ENCODE measurements at regions not wholly inside any gene's neighbourhood (a gene's known extent, or its start where the extent isn't known, plus 50 kb on each side); places are given as distances from the start of the nearest gene placed in this dataset.

DNA sequence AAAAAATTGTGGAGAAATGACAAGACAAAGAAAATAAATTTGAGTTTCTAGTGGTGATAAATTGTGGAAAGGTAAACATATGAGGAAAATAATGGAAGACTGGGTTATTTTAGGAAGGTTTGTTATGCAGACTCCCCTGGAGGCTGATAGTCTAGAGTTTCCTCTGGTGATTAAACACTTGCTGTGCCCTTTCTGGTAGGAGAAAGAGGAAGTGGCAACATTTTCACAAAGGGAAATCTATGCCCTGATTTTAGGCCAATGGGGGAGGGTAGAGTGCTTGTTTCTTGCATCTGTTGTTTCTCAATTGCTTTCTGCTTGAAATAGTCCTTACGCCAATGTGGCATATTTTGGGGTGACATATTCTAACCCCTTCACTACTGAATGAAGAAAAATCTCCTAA is 129.1 kb upstream of the DOK5 start:
- H3K4me2 ChIP-seq: peak overlapping the region; percentile 77
- no peak for ATAC-seq
- WGBS (ENCODE audit: missing lambda C conversion rate): 86% methylated on average over 1 of the region's 1 CpG
- CTCF ChIA-PET: interaction anchor here (1.2 kb wide), 1 partner anchor 138 kb away, joined by 3 read pairs; the partner anchor contains the start of gene PFDN4
- POLR2A ChIA-PET: no interaction called here
- peak overlapping the region; percentile 58 to 61; a peak in 4 of 6 replicates for H3K27ac ChIP-seq
- no peak for FAIRE-seq
- no peak for DNase-seq (ENCODE audit: low read depth in 1 of 2, low spot score in 1 of 2)
- no peak overlapping the region for H3K4me3 ChIP-seq
- no peaks in the 10 kb centered on the region for H3K9me3 ChIP-seq
- TF ChIP-seq, protein P1, sequence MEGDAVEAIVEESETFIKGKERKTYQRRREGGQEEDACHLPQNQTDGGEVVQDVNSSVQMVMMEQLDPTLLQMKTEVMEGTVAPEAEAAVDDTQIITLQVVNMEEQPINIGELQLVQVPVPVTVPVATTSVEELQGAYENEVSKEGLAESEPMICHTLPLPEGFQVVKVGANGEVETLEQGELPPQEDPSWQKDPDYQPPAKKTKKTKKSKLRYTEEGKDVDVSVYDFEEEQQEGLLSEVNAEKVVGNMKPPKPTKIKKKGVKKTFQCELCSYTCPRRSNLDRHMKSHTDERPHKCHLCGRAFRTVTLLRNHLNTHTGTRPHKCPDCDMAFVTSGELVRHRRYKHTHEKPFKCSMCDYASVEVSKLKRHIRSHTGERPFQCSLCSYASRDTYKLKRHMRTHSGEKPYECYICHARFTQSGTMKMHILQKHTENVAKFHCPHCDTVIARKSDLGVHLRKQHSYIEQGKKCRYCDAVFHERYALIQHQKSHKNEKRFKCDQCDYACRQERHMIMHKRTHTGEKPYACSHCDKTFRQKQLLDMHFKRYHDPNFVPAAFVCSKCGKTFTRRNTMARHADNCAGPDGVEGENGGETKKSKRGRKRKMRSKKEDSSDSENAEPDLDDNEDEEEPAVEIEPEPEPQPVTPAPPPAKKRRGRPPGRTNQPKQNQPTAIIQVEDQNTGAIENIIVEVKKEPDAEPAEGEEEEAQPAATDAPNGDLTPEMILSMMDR (IDR thresholded peaks at IDR 0.05): no peak
- TF ChIP-seq, protein P2, sequence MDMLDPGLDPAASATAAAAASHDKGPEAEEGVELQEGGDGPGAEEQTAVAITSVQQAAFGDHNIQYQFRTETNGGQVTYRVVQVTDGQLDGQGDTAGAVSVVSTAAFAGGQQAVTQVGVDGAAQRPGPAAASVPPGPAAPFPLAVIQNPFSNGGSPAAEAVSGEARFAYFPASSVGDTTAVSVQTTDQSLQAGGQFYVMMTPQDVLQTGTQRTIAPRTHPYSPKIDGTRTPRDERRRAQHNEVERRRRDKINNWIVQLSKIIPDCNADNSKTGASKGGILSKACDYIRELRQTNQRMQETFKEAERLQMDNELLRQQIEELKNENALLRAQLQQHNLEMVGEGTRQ (IDR thresholded peaks at IDR 0.05): no peak
- no peak for TF ChIP-seq RAD21 (conservative IDR thresholded peaks at IDR 0.05 in 1 of 2, IDR thresholded peaks at IDR 0.05 in 1 of 2)
- TF ChIP-seq POLR2A (IDR thresholded peaks at IDR 0.05; ENCODE audit: low read length): no peak
- H3K4me1 ChIP-seq: peaks cover 44% of the 10 kb centered on the region

DNA sequence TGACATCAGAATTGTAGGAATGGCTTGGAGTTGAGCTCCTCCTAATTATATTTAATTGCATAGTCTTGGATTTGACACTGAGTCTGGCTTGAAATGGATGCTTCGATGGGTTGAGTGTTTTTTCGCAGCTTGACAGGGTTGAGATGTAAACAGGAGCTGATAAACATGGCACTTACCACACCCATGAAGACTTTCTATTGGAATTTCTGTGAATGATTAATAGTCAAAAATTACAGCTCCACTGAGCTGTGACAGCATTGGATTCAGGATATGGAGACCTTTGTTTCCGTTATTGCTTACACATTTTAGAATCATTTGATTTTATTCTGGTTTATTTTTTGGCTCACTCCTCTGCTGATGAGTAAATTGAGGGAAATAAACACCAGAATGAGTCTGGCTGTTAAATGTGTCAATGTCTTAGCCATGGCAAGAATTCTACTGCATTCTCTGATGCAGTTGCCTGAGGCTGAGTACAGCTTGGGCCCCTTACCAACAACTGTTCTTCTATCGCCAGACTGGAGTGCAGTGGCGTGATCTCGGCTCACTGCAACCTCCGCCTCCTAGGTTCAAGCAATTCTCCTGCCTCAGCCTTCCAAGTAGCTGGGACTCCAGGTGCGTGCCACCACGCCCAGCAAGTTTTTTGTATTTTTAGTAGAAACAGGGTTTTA is 128.1 kb upstream of the DOK5 start:
- TF ChIP-seq JUNB (IDR thresholded peaks at IDR 0.05): no peak
- no peak for TF ChIP-seq GATA3 (IDR thresholded peaks at IDR 0.05; ENCODE audit: borderline replicate concordance)
- no peak for TF ChIP-seq SMC3 (IDR thresholded peaks at IDR 0.05)
- TF ChIP-seq POLR2A (IDR thresholded peaks at IDR 0.05; ENCODE audit: low read length): no peak
- no peak for TF ChIP-seq NPAS2 (CRISPR knock-in tag; IDR thresholded peaks at IDR 0.05; ENCODE audit: borderline replicate concordance)
- TF ChIP-seq, protein P3, sequence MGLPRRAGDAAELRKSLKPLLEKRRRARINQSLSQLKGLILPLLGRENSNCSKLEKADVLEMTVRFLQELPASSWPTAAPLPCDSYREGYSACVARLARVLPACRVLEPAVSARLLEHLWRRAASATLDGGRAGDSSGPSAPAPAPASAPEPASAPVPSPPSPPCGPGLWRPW (IDR thresholded peaks at IDR 0.05): no peak
- TF ChIP-seq, protein P4, sequence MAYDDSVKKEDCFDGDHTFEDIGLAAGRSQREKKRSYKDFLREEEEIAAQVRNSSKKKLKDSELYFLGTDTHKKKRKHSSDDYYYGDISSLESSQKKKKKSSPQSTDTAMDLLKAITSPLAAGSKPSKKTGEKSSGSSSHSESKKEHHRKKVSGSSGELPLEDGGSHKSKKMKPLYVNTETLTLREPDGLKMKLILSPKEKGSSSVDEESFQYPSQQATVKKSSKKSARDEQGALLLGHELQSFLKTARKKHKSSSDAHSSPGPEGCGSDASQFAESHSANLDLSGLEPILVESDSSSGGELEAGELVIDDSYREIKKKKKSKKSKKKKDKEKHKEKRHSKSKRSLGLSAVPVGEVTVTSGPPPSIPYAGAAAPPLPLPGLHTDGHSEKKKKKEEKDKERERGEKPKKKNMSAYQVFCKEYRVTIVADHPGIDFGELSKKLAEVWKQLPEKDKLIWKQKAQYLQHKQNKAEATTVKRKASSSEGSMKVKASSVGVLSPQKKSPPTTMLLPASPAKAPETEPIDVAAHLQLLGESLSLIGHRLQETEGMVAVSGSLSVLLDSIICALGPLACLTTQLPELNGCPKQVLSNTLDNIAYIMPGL (CRISPR knock-in tag; IDR thresholded peaks at IDR 0.05; ENCODE audit: borderline replicate concordance): no peak
- no peak for TF ChIP-seq MAZ (IDR thresholded peaks at IDR 0.05; ENCODE audit: borderline replicate concordance, low read depth, low read length)
- TF ChIP-seq CEBPB (IDR thresholded peaks at IDR 0.05): no peak
- TF ChIP-seq RNF2 (IDR thresholded peaks at IDR 0.05; ENCODE audit: borderline replicate concordance, low read depth): no peak
- no peak for TF ChIP-seq EHF (CRISPR knock-in tag; IDR thresholded peaks at IDR 0.05)
- TF ChIP-seq, protein P5, sequence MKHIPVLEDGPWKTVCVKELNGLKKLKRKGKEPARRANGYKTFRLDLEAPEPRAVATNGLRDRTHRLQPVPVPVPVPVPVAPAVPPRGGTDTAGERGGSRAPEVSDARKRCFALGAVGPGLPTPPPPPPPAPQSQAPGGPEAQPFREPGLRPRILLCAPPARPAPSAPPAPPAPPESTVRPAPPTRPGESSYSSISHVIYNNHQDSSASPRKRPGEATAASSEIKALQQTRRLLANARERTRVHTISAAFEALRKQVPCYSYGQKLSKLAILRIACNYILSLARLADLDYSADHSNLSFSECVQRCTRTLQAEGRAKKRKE (CRISPR knock-in tag; IDR thresholded peaks at IDR 0.05; ENCODE audit: low read depth): no peak
- TF ChIP-seq HOXB13 (CRISPR knock-in tag; IDR thresholded peaks at IDR 0.05; ENCODE audit: low read depth): no peak
- TF ChIP-seq MAFK (IDR thresholded peaks at IDR 0.05; ENCODE audit: partially characterized antibody): no peak
- TF ChIP-seq, protein P6, sequence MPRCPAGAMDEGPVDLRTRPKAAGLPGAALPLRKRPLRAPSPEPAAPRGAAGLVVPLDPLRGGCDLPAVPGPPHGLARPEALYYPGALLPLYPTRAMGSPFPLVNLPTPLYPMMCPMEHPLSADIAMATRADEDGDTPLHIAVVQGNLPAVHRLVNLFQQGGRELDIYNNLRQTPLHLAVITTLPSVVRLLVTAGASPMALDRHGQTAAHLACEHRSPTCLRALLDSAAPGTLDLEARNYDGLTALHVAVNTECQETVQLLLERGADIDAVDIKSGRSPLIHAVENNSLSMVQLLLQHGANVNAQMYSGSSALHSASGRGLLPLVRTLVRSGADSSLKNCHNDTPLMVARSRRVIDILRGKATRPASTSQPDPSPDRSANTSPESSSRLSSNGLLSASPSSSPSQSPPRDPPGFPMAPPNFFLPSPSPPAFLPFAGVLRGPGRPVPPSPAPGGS (IDR thresholded peaks at IDR 0.05): no peak
- TF ChIP-seq RARB (CRISPR knock-in tag; IDR thresholded peaks at IDR 0.05): no peak
- H3K4me3 ChIP-seq: no peak overlapping the region
- DNase-seq (ENCODE audit: low read depth in 1 of 2, low spot score in 1 of 2): no peak
- 70% methylated on average over 9 of the region's 9 CpGs for WGBS (ENCODE audit: missing lambda C conversion rate)
- ChIA-PET CTCF (interaction anchor here (1.2 kb wide), 1 partner anchor 139 kb away, joined by 3 read pairs; the partner anchor contains the start of gene PFDN4), POLR2A (no interaction called here)
- peak in 1 of 2 experiments; percentile 46; a peak in 2 of 6 replicates for ATAC-seq
- peaks cover 43% of the 10 kb centered on the region for H3K4me1 ChIP-seq
- no peaks in the 10 kb centered on the region for H3K9me3 ChIP-seq
- H3K4me2 ChIP-seq: peak overlapping the region; percentile 77
- H3K27ac ChIP-seq: peak overlapping the region in 1 of 2 experiments; percentile 13; a peak in 1 of 6 replicates
- no peak for FAIRE-seq
